GM12872 (cell line): ENCODE measurements at regions not wholly inside any gene's neighbourhood (a gene's known extent, or its start where the extent isn't known, plus 50 kb on each side); places are given as distances from the start of the nearest gene placed in this dataset.
A peak's percentile ranks its signal among the peaks of the same experiment; 100 is the strongest.

Experiments
- CTCF ChIP-seq: IDR thresholded peaks from 3 replicates; pipeline ENCODE4 v1.5.1; 2011; ENCODE audit warnings: low read depth, mild to moderate bottlenecking, low read length, moderate library complexity; ENCODE audit not compliant: insufficient read depth

- TF ChIP-seq CTCF: no peak
Measured at GRCh38 chr10:83542774-83543411, 596.4 kb upstream of the GHITM start.

- TF ChIP-seq CTCF: no peak
Measured at GRCh38 chr10:83543691-83544462, 595.4 kb upstream of the GHITM start.

- TF ChIP-seq CTCF: no peak
Measured at GRCh38 chr10:83545901-83546391, 593.4 kb upstream of the GHITM start.

- TF ChIP-seq CTCF: no peak
Measured at GRCh38 chr10:83553366-83553765, 585.9 kb upstream of the GHITM start.

GRCh38 chr10:83555264-83555663 is 584.0 kb upstream of the GHITM start:
- TF ChIP-seq CTCF: no peak

DNA sequence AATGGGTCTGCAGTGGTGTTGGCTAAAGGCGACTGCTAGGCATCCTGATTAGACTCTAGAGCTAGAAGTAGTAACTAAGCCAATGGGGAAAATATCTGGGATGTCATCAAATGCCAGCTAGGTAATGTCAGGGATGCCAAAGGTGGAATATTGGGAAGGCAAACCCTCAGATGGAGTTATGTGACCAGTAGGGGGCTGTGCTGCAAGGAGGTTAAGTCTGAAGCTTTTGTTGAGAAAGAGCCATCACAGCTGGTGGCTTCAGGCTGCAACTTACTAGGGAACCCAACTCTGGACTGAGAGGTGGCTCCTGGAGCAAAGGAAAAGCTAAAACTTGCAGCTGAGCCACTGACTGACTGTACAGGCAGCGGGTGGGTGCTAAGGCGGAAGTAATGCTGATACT is 576.9 kb upstream of the GHITM start:
- TF ChIP-seq CTCF: peak; percentile 26; the same call in 1 of the 3 replicates

DNA sequence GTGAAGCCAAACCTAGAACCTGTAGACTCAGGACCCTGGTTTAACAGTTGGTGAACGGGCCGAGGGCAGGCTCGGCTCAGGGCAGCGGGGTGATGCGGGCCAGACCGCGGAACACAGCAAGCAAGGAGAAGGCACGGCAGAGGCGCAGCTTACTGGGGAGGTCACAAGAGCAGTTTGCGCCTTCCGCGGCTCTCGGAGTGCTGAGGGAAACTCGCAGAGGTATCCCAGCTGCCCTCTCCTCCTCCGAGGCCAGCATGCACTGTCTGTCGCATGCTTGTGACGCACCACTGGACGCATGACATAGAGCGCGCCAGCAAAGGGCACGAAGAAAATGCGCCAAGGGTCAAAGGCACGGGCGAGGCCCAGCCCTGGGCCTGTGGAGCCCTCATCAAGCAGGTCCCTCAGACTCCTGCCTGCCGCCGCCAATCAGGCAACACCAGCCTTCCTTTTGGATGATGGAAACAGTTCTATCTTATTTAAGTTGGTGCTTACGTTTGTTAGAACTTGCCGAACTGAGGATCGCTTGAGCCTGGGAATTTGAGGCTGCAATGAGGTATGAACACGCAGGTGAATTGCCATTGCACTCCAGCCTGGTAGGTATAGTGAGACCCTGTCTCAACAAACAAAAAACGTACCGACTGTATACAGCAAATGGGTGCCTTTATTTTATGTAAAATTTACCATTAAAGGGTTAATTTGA is 574.3 kb upstream of the GHITM start:
- TF ChIP-seq CTCF: no peak
